HL-60/S4 (cell line): ENCODE measurements at regions not wholly inside any gene's neighbourhood (a gene's known extent, or its start where the extent isn't known, plus 50 kb on each side); places are given as distances from the start of the nearest gene placed in this dataset.
"Not testable (repeated sequence)": the region's sequence is repeated elsewhere in the genome, so short reads cannot be mapped to it uniquely, and the experiment has no call there.

Source experiments
- in situ Hi-C: fragments of 300-500 bp; cut with MboI; formaldehyde crosslinking; loops from 2 replicates; pipeline ENCODE4 v1.14.3; 2022; ENCODE audit warnings: low sequenced_read_pairs

DNA sequence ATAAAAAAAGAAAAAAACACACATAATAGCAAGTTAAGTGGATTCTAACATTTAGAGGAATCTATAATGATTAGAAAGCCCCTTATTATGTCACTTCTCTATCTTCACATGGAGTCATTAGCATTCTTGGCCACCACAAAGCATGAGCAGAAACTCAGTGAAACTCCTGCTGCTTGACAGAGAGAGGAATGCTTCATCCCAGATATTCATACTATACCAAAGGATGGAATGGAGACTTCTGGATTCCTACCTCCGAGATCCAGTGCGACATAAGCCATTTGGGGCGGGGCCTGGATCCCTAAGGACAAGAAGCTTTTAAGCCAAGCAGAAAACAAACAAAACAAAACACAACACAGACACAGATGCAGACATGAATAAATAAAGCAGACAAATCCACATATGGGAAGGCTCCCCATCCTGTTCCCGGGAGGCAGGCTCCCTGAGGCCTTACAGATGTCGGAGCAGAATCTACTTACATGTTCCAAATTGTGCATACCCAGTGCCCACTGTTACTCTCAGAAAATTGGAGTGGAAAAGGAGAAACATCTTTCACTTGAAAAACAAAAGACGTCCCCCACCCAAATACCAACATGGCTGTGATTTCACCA lies 727.3 kb downstream of the MAFB start:
- in situ Hi-C loops: no loop called here

DNA sequence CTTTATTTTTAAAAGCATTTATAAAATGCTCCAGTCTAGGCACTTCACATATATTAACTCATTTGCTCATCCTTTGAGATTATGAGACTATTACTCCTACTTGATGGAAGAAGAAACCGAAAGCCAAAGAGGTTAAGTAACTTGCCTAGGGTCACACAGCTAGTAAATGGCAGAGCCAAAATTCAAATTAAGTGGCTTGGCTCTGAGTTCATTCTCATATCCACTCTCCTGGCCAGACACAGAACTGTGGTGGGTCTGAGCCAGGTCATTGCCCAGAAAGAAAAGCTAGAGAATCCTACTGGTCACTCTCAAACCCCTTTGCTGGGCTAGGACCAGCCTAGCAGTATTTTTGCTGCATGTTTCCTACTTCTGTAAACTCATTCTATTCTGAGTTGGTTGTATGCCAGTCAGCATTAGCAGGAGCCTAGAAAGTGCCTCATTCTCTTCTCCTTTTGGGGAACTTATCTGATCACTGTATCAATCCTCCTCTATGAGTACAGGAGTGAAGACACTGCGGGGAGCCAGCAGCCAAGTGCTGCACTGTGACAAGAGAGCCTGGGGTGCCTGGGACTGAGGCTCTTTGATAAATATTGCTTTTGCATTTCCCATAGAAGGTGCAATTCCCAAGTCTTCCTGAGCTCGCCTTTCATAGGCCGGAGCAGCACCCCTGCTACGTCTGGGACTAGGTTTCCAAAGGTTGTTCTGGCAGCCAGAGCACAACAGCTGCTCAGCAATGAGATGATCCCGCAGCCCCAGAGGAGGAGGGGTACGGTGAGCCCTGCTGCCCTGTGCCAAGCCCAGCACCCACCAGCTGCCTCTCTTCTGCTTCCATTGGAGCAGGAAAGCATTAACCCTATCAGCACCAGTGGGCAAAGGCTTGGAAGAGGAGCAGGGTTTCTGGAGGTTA lies 728.3 kb downstream of the MAFB start:
- in situ Hi-C loops: no loop called here

DNA sequence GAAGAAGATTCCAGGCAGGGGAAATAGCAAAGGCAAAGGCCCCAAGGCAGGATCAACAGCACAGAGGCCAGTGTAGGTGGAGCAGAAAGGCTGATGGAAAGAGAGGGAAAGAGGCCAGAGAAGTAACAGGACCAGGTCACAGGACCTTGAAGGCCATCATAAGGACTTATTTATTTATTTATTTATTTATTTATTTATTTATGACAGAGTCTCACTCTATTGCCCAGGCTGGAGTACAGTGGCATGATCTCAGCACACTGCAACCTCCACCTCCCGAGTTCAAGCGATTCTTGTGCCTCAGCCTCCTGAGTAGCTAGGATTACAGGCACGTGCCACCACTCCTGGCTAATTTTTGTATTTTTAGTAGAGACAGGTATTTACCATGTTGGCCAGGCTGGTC lies 731.1 kb downstream of the MAFB start:
- in situ Hi-C loops: not testable (repeated sequence)

DNA sequence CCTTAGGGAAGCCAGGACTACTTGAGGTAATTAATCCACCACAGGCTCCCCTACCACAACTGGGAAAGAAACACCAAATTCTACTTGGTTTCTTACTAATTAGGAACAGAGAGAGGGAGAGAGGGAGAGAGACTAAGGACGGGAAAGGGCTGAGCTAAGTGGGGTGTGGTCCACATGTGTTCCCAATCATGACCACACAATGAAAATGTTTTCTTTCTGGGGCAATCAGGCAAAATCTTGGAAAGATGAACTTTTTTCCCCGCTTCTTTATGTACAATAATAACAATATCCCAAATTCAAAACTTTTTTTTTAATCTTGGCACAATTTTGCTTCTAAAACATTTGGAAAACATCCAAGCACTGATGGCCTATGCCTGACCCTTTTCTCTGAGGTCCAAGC lies 734.4 kb downstream of the MAFB start:
- in situ Hi-C loops: no loop called here

DNA sequence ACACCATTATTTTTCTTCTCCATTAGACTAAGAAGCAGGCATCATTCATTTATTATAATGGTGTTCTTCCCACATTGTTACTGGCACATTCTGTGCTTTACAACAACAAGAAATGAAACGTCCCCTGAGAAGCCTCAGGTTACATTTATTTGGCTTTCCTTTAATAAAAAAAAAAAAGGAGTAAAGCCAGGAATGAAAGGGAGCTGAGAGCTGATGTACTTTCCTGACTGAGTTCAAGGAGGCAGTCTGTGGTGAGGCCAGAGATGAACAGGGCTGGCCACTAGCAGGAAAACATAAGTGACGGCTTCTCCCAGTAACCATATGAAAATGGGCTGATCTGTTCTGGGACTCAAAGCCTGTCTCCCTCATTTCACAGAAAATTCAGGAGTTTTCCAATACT lies 742.1 kb downstream of the MAFB start:
- in situ Hi-C loops: no loop called here

DNA sequence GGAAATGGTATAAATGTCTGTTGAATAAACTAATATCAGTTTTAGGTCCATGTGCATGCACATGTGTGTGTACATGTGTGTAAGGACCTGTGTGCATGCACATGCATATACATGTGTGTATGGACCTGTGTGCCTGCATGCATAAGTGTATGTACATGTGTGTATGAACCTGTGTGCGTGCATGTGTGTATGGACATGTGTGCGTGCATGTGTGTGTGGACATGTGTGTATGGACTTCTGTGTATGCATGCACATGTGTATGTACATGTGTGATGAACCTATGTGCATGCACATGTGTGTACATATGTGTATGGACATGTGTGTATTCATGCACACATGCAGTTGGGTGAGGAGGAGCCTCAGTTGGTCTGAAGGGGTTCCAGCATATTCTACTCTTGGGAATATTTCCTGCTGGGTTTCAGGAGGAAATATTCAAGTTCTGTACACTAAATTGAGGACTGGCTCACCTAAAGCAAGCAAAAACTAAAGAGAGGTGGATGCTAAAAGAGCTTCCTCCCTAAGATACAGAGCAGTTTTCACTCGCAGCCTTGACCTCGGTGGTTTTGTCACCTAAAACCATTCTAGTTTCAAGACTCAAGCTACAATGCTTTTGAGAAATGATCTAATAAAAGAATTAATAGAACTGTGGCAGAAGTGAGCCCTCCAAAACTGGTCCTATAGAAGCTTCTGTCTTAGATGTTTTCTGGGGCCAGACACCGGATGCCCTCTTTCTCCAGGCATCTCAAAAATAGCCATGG lies 742.8 kb downstream of the MAFB start:
- in situ Hi-C loops: no loop called here

DNA sequence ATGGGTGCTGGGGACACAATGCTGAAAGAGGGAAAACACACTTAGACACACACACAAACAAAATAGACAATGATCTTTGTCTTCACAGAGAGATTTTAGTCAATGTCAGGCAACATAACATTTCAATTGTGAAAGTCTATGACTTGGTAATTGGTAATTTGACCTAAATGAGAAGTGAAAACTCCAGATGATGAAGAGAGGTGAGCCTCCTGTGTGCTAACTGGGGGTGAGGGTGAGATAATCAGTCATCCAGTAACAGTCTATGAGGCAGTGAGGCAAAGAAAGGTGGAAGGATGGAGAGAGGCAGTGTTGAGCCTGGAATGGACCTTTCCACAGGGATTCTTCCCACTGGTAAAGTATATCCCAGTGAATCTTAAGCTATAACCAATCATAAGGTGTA lies 744.2 kb downstream of the MAFB start:
- in situ Hi-C loops: no loop called here

DNA sequence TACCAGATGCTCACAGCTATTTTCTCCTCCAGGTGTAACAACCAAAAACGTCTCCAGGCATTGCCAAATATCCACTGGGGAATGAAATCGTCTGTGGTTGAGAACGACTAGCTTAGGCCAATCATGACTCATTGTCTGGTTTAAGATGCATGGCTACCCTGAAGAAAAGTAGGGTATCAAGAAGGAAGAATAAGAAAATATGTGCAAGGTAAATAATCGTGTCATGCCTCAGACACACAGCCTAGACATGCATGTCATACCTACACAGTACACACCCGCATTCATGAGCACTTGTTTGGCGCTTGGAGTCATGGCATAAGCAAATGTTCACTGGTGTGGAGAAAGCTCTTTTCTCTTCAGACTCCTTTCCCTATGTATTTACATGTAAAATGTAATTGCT lies 745.7 kb downstream of the MAFB start:
- in situ Hi-C loops: no loop called here

DNA sequence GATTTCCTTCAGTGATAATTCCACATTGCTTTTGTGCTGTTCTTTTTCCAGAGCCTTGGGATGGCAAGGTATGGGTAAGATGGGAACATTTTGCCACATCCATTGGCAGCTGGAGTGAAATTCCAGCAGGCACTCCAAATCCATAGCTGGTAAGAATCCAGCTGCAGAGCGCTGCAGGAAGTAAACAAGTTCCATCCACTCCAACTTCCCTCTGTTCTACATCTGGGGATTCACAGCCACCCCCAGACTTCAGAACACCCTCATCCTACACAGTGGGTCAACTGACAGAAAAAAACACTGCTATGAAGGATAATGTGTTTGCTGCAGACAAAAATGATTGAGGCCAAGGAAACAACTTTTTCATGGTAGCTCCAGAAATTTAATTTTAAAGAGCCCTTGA lies 747.8 kb downstream of the MAFB start:
- in situ Hi-C loops: no loop called here

DNA sequence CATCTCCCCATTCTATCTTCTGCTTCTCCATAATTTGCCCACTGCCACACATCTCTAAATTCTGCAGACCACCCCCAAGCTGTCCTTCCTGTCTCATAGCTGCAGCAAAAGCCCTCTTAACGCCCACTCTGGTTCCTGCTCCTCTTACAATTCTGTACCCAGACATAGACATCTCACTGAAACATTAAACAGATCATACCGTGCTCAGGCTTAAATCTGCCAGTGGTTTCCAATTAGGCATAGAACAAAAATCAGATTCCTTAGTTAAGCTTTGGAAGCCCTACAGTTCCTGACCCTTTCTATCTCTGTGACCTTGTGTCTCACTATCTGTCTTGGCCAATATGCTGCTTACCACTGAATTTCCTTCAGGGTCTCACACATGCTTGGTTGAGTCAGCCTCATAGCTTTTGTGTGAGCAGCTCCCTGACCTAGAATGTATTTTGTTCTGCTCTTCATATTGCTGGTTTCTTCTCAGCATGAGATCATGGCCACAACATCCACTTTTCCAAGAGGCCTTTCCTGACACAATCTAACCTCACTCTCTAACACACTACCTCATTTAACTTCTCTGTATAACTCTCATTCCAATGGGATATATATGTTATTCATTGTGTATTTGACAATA lies 749.7 kb downstream of the MAFB start:
- in situ Hi-C loops: no loop called here

DNA sequence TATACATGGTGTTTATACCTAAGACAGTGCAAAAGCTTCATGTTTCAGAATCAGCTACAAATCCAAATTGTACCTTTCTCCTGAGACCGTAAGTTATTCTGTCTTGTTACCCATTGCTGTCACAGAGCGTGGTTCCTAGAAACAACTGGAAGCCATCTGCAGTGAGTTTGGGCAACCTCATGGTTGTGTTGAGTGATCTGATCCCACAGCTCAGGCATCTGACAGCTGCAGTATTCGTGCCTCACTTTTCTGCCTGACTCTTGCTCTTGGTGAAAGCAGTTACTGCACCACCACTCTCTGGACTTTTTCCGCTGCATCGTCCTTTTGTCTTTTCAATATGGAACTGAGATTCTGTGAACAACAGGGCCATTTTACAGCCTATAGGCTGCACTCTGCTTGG lies 752.6 kb downstream of the MAFB start:
- in situ Hi-C loops: no loop called here

DNA sequence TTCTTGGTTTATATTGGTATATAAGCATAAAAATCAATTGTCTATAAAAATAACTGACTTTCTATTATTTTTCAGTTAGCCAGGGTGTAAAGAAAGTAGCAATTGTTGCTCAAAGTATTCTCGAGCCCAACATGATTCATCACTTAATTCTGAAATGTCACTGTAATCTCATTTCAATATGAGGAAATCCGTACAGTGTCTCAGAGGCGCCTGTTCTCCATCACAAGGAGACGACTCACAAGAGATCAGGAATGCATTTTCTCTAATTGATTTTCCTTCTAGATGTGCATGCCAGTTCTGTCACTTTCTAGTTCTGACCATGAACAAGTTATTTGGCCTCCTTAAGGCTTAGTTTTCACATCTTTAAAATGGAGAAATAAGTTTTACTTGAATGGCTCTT lies 753.1 kb downstream of the MAFB start:
- in situ Hi-C loops: no loop called here

DNA sequence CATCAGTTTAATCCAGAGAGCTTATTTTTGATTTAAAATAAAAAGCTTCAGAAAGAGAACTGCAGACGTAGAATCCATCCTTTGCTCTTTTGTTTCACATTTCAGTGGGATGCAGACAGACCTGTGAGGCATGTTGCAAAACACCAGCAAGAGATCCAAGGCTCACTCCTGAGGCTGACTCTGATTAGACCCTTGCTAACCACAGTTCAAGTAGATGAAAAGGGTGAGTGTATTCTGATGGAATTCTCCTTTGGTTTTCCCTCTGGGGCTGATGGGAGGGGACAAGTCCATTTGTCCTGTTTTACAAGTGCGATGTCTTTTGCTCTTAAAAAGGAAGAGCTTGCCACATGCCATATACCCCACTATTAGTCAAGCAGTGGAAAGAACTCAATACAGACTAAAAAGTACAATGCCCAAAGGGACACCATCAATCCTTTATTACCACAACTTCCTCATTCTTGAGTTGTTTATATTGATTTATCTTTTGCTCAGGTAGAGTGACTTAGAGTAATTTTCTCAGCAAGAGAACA lies 772.7 kb downstream of the MAFB start:
- in situ Hi-C loops: no loop called here

DNA sequence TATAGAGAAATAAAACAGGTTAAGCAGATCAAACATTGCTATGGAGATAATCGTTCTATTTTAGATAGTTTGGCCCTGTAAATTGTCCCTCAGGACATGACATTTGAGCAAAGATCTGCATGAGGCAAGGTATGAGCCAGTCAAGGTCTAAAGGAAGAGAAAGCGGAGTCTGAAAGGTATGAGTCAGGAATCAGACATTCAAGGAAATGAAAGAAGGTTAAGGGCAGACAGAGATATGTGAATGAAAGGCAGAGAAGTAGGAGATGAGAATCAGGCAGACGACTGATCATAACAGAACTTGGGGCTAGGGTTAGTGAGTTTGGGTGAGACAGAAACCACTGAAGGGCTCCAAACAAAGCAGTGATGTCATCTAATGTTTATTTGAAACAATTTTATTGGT lies 775.8 kb downstream of the MAFB start:
- in situ Hi-C loops: no loop called here

DNA sequence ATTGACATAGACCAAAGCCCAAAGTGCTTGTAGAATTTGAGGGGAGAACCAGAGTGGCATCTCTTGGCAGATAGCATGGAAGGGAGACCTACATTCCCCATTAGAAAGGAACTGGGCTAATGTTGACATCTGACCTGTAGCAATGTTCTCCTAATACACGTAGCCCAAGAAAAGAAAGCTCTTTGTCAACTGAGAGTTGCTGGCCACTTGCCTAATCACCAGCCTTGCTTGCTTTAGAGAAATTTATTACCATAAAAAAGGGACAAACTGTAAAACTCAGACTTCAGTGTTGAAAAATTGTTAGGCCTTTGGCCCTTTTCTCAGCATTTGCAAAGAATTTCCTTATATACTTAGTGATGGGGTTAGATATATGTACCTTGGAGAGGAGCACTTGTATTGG lies 777.5 kb downstream of the MAFB start:
- in situ Hi-C loops: no loop called here

DNA sequence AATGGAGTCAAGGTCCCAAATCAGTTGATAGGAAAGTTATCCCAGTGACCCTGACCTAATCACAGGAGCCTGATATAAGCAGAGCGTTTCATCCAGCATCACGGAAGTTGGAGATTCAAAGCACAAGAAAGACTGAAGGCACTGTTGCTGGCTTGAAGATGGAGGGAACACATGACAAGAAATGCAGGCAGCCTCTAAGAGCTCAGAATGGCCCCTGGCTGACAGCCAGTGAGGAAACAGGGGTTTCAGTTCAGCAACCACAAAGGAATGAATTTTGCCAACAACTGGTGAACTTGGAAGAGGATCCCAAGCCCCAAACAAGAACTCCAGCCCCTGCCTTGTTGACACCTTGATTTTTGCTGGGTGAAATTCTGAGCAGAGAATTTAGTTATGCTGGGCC lies 778.5 kb downstream of the MAFB start:
- in situ Hi-C loops: no loop called here

DNA sequence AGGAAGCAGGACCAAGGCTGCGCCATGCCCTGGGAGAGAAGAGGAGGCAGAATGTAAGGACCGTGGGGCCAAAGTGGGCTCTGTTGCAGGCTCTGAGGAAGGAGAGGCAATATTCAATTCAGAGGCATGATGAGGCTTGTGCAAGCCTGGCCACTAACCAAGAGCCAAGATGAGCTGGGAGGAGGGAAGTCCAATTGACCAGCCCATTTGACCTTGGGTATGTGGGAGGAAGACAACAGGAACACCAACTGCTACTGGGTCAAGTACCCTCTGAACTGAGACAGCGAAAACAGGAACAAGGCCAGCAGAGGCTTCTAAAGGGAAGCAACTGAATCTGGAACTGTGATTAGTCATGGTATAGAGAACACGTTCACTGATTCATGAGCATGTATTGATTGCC lies 779.6 kb downstream of the MAFB start:
- in situ Hi-C loops: no loop called here

DNA sequence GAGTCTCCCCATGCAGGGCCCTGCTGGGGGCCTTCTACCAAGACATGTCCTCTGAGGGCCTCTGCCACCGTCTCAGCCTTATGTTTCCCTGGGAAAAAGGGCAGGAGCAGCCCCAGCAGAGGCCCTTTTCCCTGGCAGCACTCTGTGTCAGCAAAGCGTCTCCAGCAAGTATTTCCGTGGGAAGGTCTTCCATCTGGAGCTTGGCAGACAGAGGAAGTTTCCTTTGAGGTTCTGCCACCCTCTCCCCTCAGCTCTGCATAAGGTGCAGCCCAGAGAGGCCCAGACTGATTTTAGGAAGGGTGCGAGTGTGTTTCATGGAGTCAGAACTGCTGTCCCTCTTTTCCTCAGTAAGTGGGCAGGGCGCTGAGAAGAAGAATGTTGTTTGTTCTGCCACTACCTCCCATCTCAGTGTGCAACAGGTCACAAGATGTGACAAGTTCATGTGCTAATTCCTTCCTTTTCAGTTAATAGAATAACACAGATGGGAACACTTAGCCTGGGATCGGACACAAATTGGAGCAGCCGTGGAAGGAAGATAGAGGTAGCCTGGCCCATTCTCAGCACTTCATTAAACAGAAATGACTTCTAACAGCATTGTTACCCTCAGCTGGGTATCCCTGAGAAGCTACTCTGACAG lies 784.4 kb downstream of the MAFB start:
- in situ Hi-C loops: no loop called here

DNA sequence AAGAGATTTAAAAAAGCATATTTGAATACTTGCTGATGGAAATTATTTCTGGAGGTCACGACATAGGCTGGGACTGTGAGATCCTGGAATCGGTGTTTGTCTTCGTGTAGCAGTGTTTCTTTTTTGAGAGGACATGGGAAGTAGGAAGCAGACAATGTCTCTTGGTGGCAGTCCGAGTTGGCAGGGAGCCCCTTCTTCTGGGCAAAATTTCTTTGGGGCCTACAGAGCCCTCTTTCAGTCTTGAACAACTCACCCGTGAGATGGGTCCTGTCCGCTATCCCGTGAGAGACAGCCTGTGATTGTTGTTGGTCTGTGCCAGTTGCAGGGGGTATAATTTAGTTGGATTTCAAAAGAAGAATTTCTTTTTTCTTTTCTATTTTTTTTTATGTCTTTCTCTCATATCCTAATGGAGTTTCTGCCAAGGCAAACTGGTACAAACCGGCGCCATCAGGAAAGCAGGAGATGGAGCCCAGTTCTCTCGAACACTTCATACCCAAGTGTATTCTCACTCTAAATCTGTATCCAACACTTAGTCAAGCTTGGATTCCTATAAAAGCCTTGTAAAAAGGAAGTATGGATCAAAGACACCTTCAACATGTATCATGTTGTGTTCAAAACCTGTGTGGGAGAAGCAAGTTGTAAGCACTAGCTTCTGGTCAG lies 785.1 kb downstream of the MAFB start:
- in situ Hi-C loops: no loop called here

DNA sequence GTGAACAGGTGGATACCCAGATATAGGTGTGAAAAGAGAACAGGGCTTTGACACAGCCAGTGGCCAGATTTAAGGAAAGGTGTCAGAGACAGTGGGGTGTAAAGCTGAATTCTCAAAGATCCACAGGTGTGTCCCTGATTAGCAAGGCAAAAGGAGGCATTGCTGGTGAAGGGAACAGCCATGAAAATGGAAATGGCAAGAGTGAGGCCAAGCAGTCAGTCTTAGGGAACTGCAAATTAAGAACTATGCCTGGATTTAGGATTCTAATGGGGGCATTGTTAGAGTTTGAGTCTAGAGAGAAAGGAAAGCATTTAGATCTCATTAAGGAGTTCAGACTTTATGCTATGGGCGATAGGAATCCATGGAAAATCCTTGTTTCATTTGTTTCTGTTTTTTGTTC lies 789.2 kb downstream of the MAFB start:
- in situ Hi-C loops: loop anchor here (25.0 kb wide), 2 partner anchors 787 to 1037 kb away; partner anchors contain the start of gene MAFB
